ENCODE measurements at regions not wholly inside any gene's neighbourhood (a gene's known extent, or its start where the extent isn't known, plus 50 kb on each side); places are given as distances from the start of the nearest gene placed in this dataset.

- ATAC-seq (no peak), DNase-seq (ENCODE audit: low spot score) (no peak)
Observed at GRCh38 chr5:123873846-123874245, 361.9 kb downstream of the CSNK1G3 start.

GRCh38 chr5:123871373-123871772 lies 359.4 kb downstream of the CSNK1G3 start:
- DNase-seq (ENCODE audit: low spot score) (no peak), ATAC-seq (no peak)

GRCh38 chr5:123868881-123869280 lies 356.9 kb downstream of the CSNK1G3 start:
- ATAC-seq (no peak), DNase-seq (ENCODE audit: low spot score) (no peak)

GRCh38 chr5:123868267-123868666 lies 356.3 kb downstream of the CSNK1G3 start:
- DNase-seq (ENCODE audit: low spot score), result no peak
- peak; percentile 68 for ATAC-seq

DNA sequence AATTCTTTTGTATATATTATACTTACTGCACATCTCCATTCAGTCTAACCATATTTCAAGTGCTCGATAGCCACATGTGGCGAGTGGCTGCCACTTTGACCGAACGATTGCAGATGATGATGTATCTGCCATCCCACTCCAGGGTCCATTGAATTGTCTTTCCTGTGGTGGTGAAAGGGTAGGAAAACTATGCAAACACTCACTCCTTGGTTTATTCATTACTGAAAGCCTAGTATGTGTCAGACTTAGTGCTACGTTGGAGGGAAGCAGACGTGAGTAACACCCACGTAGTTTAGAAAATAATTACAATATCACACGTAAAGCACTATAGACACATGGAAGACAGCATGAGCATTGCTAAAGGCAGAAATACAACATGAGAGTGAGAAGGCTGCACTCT lies 353.7 kb downstream of the CSNK1G3 start:
- ATAC-seq (no peak), DNase-seq (ENCODE audit: low spot score) (no peak)

DNA sequence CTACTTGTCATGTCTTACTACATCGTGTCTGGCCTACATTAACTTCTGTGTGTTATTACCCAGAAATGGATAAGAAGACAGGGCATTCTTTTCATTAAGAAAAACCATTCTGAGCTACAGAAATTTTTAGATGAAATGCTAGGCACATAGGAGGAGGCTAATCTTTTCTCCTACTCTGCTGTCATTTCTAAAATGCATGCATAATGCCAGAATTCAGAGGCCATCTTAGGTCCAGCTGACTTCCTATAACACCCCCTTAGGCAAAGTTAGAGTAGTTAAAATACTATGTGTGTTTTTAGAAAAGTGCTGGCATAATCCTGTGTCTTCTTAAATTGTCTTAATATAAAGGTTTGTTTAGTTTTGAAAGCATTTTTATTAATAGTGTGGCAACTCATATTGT lies 352.6 kb downstream of the CSNK1G3 start:
- DNase-seq (ENCODE audit: low spot score), result no peak
- ATAC-seq, result no peak

GRCh38 chr5:123858938-123859337 lies 347.0 kb downstream of the CSNK1G3 start:
- DNase-seq (ENCODE audit: low spot score) (no peak), ATAC-seq (no peak)

- DNase-seq (ENCODE audit: low spot score) (no peak), ATAC-seq (no peak)
Observed at GRCh38 chr5:123856766-123857165, 344.8 kb downstream of the CSNK1G3 start.

DNA sequence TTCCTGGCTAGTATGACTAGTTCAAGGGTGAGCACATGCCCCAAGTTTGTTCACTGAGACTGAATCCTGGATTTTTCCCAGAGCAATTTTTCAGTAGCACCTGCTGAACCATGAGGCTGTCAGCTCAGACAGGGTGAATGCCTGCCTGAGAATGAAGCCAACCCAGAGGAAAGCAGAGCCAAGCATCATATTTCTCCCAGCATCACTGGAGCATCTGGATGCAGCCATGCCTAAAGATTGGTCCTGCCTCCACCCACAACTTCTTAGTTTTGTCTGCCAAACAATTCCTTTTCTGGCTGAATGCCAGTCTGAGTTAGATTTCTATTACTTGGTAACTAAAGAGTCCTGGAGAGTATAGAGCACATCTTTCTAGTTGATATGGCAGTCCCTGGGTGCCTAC lies 343.6 kb downstream of the CSNK1G3 start:
- DNase-seq (ENCODE audit: low spot score) (no peak), ATAC-seq (no peak)

- no peak for DNase-seq (ENCODE audit: low spot score)
- ATAC-seq, result no peak
Observed at GRCh38 chr5:123845356-123846100, 333.6 kb downstream of the CSNK1G3 start.

GRCh38 chr5:123844873-123845272 lies 332.9 kb downstream of the CSNK1G3 start:
- DNase-seq (ENCODE audit: low spot score) (no peak), ATAC-seq (no peak)

DNA sequence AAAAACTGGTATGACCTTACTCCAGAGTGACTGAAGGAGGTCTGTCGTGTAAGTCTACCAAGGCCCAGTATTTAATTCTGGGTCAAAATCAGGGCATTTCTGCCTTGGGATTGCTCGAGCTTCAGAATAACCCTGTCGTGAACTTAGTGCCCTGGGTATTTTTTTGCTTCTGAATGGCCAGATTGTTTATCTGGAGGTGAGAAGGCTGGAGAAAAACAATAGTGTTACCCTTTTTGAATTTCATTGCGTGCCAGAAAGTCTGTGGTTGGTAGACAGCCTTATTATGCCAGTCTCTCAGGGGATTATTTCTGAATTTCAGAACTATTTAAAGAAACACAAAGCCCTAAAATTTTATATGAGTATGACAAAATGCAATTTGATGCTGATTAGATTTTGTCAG lies 323.4 kb downstream of the CSNK1G3 start:
- DNase-seq (ENCODE audit: low spot score), result no peak
- no peak for ATAC-seq

DNA sequence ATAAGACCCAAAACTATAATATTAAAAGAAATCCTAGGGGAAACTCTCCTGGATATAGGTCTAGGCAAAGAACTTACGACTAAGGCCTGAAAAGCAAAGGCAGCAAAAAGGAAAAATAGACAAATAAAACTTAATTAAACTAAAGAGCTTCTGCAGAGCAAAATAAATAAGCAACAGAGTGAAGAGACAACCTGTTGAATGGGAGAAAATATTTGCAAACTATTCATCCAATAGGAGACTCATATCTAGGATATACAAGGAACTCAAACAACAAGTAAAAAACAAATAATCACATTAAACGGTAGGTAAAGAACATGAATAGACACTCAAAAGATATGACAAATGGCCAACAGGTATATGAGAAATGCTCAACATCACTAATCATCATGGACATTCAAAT lies 318.6 kb downstream of the CSNK1G3 start:
- ATAC-seq (no peak), DNase-seq (ENCODE audit: low spot score) (no peak)

DNA sequence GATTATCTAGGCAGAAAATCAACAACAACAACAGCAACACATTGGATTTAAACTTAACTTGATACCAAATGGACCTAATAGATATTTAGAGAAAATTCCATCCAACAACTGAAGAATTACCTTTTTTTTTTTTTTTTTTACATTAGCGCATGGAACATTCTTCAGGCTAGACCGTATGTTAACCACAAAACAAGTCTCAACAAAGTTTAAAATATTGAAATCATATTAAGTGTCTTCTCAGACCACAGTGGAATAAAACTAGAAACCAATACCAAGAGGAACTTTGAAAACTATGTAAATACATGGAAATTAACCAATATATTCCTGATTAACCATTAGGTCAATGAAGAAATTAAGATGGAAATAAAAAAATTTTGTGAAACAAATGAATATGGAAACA lies 315.8 kb downstream of the CSNK1G3 start:
- ATAC-seq (no peak), DNase-seq (ENCODE audit: low spot score) (no peak)

GRCh38 chr5:123819833-123820232 lies 307.9 kb downstream of the CSNK1G3 start:
- no peak for ATAC-seq

DNA sequence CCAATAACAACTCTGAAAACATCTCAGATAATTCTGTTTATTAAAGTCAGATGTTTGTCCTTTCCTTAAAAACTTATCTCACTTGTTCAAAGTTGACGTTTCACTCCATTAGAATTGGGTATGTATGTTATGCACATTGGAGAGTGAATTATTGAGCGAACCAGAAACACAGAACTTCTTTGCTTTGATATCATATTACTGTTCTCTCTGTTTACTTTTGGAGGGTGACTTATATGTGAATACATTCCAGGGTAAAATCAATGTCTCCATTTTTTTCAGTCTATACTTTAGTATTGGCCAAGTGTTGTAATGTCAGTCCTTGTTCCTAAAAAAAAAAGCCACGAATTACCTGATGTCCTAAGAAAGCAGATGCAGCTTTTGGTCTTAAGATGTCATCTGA lies 307.4 kb downstream of the CSNK1G3 start:
- DNase-seq (ENCODE audit: low spot score) (no peak), ATAC-seq (no peak)

More at GRCh38 chr5:123819833-123820232, 307.9 kb downstream of the CSNK1G3 start:
- DNase-seq (ENCODE audit: low spot score), result no peak

- ATAC-seq (no peak), DNase-seq (ENCODE audit: low spot score) (no peak)
Observed at GRCh38 chr5:123817267-123817666, 305.3 kb downstream of the CSNK1G3 start.

DNA sequence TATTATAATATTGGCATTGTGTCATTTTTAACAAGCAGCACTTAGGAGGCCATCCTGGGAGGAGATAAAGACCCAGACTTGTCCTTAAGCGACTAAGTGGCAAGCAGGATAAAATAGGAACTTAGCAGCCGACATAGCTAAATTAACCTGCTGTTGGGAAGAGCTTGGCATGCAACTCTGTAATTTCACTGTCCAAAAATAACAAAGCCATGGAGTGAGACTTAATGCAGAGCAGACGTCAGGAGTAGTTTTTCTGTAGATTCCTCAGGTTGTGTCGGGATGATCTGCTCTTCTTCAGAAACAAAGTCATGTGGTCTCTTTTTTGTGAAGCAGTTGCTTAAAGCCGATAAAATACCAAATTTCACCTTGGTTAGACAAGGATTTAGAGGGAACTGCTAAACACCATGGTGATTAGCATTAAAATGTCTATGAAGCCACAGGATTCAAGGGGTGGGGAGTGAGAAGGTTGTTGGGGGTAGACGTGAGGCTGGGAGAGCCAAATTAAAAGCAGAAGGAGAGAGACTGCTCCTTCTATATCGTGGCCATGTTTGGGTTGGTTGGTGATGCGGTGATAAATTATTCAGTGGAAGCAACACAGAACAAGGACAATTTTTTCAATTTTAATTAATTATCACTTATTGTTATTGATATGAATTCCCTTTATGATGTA lies 303.0 kb downstream of the CSNK1G3 start:
- ATAC-seq, result no peak
- DNase-seq (ENCODE audit: low spot score), result no peak

DNA sequence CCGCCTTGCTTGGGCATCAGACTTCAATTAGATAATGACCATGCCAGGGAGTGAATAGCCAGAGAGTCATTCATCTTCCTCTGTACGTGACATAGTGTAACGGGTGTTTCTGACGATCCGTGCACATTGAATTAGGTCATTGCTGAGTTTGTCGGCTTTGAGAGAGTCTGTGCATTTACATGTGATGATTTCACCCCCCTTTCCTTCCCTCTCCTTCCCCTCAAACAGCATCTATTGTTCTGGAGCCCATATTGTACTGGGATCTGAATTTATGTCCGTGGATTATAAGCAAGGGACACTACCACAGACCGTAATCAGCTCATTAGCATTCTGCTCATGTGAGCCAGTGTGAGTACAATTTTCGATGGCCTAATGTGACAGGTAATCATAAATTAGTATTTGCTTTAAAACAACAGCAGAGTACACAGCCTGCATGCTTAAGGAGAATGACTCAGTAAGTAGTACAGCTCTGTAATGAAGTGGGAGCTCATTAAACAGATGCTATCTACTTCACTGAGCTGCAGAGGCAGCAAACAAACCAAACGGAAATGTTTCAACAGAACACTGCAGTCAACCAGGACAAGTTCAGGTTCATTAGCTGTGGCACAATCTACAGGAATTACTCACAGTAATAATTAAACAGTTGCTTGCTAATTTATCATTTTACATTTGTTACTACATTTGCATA lies 302.1 kb downstream of the CSNK1G3 start:
- DNase-seq (ENCODE audit: low spot score) (no peak), ATAC-seq (no peak)

DNA sequence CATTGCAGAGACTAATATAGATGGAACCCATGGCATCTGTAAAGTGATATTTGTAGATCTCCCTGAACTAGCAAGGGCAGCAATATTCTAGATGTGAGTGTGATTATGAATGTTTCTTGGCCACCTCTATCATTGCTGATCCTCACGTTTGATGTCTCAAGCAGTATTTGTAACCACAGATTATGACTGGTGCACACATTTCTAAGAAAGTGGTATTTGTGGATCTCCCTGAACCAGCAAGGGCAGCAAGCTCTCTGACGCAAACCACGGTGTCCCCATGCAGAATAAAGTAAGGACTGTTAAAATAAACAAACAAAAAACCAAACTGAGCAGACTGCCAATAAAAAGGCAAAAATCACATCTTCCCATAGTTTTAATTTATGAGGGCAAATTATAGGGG lies 301.3 kb downstream of the CSNK1G3 start:
- DNase-seq (ENCODE audit: low spot score) (no peak), ATAC-seq (no peak)

DNA sequence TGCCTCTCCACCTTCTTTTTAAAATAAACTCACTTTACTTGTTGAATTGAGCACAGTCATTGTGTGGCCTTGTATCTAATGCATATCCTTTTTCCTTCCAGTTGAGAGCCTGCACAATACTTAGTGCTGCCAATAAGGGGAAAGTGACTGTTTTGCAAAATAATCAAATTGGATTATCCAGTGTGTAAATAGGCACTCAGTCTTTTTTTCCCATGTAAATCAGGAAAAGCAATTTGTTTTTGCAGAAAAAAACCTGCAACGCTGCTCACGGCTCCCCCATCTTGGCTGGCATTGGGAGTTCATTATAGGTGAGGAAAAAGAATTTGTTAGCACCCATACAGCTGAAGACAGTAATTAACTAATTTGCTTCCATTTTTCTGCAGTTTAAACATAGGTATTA lies 299.9 kb downstream of the CSNK1G3 start:
- DNase-seq (ENCODE audit: low spot score), result no peak
- ATAC-seq, result no peak

DNA sequence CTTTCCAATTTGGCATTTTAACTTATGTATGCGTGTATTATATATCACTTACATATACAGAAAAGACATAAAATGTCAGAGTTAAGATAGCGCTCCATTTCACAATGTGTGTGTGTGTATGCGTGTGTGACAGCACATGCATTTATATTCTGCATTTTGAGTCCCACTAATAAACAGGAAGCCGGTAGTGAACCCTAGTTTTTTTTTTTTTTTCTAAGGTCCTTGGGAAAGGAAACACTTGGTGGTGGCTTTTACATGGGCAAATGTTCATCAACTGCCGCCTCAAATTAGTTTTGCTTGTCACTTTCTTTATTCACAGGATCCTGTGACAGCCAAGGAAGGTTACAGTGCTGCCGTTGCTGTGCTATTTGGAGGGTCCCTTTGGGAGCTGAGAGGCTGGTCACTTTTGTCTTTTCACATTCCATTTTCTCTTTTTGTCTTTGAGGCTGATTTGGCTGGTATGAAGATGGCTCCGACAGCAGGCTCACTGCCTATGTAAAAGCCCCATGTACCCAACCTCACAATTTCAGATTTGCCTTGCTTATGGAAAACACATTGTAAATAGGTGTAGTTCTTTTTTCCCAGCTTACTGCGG lies 298.9 kb downstream of the CSNK1G3 start:
- ATAC-seq (no peak), DNase-seq (ENCODE audit: low spot score) (no peak)
